ENCODE measurements at regions not wholly inside any gene's neighbourhood (a gene's known extent, or its start where the extent isn't known, plus 50 kb on each side); places are given as distances from the start of the nearest gene placed in this dataset.

DNA sequence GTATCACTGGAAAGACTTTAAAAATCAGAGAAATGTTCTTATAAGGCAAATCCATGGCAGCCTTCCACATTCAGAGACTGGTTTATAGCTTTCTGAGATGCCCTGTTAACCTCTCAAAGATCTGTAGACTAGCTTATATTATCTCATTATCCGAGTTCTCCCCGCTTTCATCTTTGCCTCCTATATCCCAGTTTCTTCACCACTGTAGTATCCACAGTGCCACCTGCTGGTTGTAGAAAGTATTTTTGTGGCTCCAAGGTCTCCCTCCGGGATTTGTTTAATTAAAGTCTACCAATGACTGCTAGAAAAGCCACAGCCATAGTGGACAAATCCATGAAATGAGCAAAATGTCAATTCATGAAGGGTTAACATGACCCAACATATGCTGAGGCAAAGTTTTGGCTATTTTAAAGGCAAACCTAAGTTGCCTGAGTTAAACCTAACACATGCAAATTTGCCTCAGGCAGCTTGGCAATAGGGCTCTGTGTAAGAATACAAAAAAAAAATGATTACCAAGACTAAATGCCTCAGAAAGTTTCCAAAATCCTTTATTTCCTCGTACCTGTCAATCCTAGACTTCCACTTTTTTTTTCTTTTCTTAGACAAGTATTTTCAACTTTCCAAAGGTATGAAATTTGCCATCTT lies 218.8 kb upstream of the BMP4 start:
- peak; percentile 54 for DNase-seq

DNA sequence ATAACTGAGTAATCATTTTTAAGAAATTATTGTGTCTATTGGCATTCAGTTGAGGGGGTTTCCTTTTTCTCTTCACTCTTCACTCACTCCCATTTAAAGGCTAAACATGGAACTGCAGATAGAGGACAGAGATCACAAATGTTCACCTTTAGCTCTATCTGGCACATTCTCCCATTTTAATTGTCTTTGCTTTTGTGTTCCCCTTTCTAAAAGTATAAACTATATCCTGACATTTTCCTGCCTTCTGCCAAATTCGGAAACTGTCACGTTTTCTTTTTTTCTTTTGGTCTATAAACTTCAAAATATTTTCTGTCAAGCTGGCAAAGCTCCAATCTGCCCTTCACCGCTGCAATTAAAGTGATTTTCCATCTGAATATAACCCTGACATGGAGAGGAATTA lies 219.8 kb upstream of the CDKN3 start:
- no peak for DNase-seq

- DNase-seq = no peak
Measured at GRCh38 chr14:54177641-54178621, 218.9 kb upstream of the CDKN3 start.

- no peak for DNase-seq
Measured at GRCh38 chr14:54182419-54183045, 214.3 kb upstream of the CDKN3 start.

DNA sequence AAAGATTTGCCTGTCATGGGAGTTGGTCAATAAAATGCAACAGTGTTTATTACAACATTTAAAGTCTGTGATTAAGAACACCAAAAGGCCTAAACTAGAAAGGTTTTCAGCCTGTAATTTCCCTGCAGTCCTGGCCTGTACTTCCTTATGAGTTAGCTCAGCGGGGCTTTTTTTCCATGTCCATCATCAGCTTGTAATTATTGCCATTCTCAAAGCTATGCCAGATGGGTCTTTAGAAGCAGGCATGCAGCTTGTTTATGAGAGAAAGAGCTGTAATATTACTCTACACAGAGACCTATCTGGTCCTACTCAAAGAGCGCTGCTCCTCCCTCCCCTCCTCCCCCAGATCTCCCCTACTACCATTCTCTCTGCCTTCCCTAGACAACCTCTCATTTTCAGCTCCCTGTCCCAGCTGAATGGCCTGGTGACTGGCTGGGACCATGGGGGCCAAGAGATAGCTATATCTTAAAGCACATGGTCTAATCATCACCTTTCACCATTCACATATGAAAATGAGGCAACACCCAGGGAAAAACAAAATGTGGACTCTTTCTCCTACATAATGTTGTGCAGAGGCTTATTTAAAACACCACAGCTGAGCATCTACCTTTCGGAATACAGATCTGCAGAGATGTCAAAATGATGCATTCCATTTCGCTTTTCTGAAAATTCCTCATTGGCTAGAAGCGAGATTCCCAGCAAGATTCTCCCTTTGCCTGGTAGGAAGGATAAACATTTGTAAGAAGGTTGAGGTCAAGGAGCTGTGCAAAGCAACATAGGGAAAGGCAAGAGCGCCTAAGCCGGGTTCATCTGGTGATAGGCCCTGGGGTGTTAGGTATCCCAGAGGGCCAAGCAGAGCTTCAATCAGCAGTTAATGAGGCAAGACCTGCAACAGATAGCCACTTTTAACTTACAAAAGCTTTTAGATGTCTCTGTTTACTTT lies 209.7 kb upstream of the CDKN3 start:
- peak; percentile 85 for DNase-seq

DNA sequence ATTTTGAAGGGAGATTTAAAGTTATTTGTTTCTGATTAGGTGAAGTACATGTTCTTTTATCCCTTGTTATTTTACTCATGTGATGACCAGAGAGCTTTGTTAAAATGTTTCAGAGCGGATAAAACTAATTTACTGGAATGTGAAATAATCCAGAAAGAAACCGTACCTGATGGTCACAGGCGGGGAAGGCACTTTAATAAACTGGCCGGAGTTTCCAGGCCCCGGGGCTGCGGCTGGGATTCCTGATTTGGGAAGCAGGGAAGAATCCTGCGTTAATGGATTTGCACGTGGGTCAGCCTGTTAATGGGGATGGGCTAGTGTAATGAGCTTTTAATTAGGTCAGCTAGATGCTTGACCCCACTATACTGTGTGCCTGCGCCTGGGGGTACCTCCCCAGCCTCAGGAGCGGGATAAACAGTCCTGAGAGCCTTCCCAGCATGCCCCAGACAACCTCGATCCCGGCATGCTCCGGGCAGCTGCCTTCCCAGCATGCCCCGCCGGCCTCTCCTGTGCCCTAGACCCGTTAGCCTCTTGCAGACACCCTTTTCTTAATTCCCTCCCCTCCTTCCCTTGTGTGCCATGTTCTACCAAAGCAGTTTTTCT lies 208.6 kb upstream of the CDKN3 start:
- no peak for DNase-seq

GRCh38 chr14:54189333-54189732 lies 207.5 kb upstream of the CDKN3 start:
- DNase-seq = no peak

- DNase-seq = no peak
Measured at GRCh38 chr14:54189748-54190354, 207.0 kb upstream of the CDKN3 start.

DNA sequence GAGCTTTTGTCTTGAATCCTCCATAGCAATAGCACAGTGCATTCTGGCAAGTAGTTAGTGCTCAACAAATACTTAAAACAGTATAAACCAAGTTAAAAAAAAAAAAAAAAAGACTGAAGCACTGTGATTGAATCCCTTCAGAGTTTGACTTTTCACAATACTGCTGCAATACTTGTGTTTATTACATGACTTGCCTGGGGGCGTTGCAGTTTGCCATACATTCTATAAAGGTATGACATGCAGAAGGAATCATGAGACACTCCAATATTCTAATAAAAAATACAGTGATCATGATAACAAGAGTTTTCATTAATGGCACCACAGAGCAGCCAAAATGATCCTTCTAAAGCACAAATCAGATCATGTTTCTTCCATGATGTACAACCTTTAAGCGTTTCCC lies 205.0 kb upstream of the CDKN3 start:
- no peak for DNase-seq

DNA sequence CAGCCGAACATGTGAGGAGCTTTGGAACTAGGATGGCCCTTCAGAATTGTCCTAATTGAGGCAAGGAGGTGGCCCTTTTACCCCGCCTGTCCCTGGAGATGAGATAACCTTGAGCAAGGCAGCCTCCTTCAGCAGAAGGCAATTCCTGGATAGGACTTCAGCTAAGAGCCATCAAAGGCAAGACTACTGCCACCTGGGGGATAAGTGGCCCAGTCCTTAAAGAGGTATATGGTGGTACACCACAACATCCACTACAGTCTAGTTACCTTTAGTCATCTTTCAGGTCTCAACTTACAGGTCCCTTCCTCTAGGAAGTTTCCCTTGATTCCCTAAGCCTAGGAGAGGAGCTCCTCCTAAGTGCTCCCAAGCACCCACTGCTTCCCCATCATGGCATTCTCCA lies 204.2 kb upstream of the CDKN3 start:
- DNase-seq = no peak

GRCh38 chr14:54193871-54194270 lies 202.9 kb upstream of the CDKN3 start:
- no peak for DNase-seq

DNA sequence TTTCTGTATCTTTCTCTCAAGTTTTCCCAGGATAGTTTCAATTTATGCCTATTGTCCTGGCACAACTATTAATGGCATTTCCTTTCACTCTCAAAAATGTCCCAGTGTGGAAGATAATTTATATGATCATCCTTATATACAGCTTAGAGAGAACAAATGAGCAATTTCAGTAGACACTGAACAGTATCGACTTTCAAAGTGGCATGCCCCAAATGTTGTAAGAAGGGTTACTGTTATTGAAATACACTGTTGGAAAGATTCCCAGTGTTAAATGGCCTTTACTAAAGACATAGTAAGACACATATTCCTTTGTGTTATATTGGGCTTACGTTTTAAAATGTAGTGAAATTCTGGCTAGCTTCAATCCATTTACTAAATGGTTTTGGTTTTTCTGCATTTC lies 202.3 kb upstream of the CDKN3 start:
- no peak for DNase-seq

DNA sequence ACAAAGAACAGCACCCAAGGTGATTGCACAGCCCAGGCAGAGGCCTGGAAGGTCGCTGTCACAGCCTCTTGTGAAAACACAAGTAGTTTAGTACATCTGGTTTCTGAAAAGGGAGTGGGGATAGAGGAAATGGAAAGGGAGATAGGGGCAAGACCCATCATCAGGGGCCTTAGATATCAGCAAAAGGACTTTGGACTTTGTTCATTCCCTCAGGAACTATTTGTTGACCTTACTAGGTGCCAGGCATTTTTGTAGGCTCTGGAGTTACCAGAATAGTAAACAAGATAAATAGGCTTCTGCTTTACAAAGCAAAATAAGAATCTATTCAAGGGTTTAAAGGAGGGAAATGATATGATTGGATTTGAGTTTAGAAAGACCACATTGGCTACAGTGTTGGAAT lies 199.4 kb upstream of the CDKN3 start:
- DNase-seq = no peak

DNA sequence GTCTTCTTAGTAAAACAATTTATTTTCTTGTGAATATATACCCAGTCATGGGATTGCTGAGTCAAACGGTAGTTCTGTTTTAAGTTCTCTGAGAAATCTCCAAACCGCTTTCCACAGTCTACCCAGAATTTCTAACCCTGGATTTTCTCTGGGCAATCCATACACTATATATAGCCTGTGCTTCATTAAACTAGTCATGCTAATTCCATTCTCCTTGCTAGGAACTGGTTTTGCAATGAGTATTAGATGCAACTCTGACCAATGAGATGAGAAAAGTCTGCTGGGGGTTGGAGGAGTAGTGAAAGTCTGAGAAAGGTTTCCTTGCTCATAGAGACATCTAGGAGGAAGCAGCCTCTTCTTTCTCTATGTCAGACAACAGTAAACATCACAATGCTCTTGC lies 196.1 kb upstream of the CDKN3 start:
- DNase-seq = no peak

DNA sequence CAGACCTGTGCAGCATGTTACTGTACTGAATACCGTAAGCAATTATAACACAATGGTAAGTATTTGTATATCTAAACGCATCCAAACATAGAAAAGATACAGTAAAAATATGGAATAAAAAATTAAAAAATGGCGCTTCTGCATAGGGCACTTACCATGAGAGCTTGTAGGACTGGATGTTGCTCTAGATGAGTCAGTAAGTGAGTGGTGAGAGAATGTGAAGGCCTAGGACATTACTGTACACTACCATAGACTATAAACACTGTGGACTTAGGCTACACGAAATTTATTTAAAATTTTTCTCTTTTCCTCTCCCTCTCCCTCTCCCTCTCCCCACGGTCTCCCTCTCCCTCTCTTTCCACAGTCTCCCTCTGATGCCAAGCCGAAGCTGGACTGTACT lies 194.5 kb upstream of the CDKN3 start:
- DNase-seq = no peak

GRCh38 chr14:54206516-54206915 lies 190.3 kb upstream of the CDKN3 start:
- no peak for DNase-seq

DNA sequence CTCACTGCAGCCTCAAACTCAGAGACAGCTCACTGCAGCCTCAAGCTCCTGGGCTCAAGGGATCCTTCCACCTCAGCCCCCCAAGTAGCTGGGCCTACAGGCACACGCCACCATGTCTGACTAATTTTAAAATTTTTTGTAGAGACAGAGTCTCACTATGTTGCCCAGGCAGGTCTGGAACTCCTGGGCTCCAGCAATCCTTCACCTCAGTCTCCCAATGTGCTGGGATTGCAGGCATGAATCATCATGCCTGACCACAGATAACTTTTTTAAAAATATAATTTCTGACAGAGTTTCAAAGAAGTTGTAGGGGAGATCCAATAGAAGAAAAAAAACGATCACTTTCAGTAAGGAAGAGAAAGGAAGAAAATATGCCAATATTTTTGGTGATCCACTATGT lies 189.7 kb upstream of the CDKN3 start:
- DNase-seq = no peak

DNA sequence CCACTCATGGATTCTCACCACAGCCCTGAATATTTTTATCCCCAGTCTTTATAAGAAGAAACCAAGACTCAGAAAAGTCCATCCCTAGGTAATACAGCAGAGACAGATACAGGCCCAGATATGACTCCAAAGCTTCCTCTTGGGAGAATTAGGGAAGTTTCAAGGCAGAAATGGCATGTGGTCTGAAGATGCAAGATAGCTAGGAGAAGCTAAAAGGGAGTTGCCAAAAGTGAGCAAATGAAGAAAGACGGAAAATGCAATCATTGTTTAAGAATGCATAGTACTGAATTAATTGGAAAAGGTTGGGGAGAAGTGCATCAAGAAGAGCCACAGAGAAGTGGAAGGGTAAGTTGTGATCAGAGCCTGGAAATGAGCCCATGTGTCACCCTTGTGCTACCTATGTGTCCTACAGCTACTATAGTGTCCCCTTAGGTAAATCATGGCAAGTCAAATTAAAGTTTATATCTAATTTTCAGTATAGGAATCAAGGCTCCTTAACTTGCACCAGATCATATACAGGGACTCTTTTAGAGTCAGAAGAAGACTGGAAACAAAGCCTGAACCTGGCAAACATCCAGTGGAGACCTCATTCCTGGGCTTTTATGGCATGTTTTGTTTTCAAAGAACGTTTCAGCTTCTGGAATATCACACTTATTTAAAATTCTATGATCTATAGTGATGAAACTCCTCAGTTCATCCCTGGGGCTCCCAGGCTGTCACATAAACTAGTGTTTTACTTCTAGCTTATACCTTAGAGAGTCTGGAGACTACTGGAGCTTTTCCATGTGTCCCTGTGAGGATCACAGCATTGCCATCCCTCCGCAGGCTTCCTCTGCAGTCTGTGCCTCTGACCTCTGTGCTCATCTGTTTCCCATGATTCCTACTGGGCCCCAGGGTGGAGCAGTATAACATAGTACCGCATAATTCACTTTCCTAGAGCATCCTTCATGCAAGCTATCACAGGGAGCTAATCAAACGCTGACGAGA lies 189.0 kb upstream of the CDKN3 start:
- DNase-seq = no peak

- DNase-seq = no peak
Measured at GRCh38 chr14:54208751-54209150, 188.1 kb upstream of the CDKN3 start.

DNA sequence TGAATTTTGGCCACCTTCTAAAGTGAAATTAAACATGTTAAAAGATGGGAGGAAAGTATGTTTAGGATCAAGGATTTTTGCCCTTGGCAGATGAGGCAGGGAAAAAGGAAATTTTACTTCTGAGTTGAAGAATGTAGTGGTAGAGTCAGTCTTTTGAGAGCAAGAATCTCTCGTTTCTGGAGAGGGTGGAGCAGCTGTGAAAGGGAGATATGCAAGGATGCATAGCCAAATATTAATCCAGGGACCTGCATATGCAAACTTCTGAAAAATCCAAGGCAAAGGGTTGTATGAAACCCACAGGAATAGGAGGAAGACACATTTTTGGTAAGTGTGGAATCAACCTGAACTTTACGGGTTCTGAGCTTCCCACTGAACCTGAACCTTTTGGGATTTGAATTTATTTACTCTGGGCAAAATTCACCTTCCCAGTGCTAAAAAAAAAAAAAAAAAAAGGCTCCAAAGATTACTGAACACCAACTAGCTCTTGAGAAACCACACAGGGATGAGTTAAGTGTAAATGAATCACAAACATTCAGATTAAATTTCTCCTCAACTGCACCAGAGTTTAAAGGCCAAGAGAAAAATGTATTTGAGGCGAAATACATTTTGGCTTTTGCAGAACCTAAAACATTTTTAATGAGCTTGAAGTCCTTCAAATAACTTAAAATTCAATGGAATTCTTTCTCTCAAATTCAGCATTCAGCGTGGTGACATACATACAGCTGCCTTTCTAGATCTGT lies 187.1 kb upstream of the CDKN3 start:
- DNase-seq = no peak
